SK-N-SH (cell line): ENCODE measurements at regions not wholly inside any gene's neighbourhood (a gene's known extent, or its start where the extent isn't known, plus 50 kb on each side); places are given as distances from the start of the nearest gene placed in this dataset.
A peak's percentile ranks its signal among the peaks of the same experiment; 100 is the strongest.

Source experiments
- CTCF ChIA-PET: fragments of 300-600, 350-600 bp; formaldehyde crosslinking; extraction: SDS; loops from one replicate; lab custom pipeline; 2021; lab: Yijun Ruan, JAX
- POLR2A ChIA-PET: fragments of 350-600 bp; sonication (Branson Sonifier 250); formaldehyde crosslinking; extraction: SDS; loops from one replicate; lab custom pipeline; 2020; ENCODE audit warnings: antibody characterized with exemption, inconsistent platforms; lab: Yijun Ruan, JAX
- DNase-seq: peaks from one replicate; pipeline ENCODE4 v3.0.0; 2012
- H2AFZ ChIP-seq: fragments of 200-600 bp; sonication (generic); 2 replicates; pipeline ENCODE4 v1.8.1; 2016; ENCODE audit warnings: antibody characterized with exemption, mild to moderate bottlenecking, low read depth
- H3F3A ChIP-seq: fragments of 200-600 bp; sonication (generic); replicated peaks from 2 replicates; pipeline ENCODE3; 2016; ENCODE audit warnings: antibody characterized with exemption, mild to moderate bottlenecking; ENCODE audit not compliant: insufficient read depth
- H3K27ac ChIP-seq, 2 experiments: fragments of 200-500 bp in 1 of 2; fragments of 200-600 bp in 1 of 2; sonication (Bioruptor generic) in 1 of 2; sonication (generic), shearing (Covaris generic) in 1 of 2; 2 replicates each; pipeline versions ENCODE4 v1.5.1 to v1.6.1; 2014 to 2016; ENCODE audit warnings: low read depth in 2 of 2, inconsistent platforms in 1 of 2, low read length in 1 of 2, mild to moderate bottlenecking in 1 of 2, mixed read lengths in 1 of 2
- H3K27me3 ChIP-seq: fragments of 200-600 bp; sonication (generic), shearing (Covaris generic); 2 replicates; pipeline ENCODE4 v1.6.1; 2016; ENCODE audit warnings: mixed run types; ENCODE audit not compliant: insufficient read depth
- H3K36me3 ChIP-seq, 2 experiments: fragments of 200-500 bp in 1 of 2; fragments of 200-600 bp in 1 of 2; sonication (Bioruptor generic) in 1 of 2; sonication (generic) in 1 of 2; replicated peaks in 1 of 2; 2 replicates each; pipeline versions ENCODE3 to v1.5.1; 2014 to 2016; ENCODE audit warnings: low read length in 1 of 2, mild to moderate bottlenecking in 1 of 2; ENCODE audit not compliant: insufficient read depth in 2 of 2, control insufficient read depth in 1 of 2
- H3K4me1 ChIP-seq, 2 experiments: fragments of 200-500 bp in 1 of 2; fragments of 200-600 bp in 1 of 2; sonication (Bioruptor generic) in 1 of 2; sonication (generic), shearing (Covaris generic) in 1 of 2; 2 replicates each; pipeline versions ENCODE4 v1.5.1 to v1.6.1; 2014 to 2016; ENCODE audit warnings: low read depth in 1 of 2, low read length in 1 of 2, mixed run types in 1 of 2; ENCODE audit not compliant: insufficient read depth in 2 of 2, control insufficient read depth in 1 of 2
- H3K4me2 ChIP-seq: fragments of 200-600 bp; sonication (generic), shearing (Covaris generic); 2 replicates; pipeline ENCODE4 v1.6.1; 2017; ENCODE audit warnings: mixed run types
- H3K4me3 ChIP-seq, 2 experiments: fragments of 200-500 bp in 1 of 2; fragments of 200-600 bp in 1 of 2; sonication (Bioruptor generic) in 1 of 2; sonication (generic), shearing (Covaris generic) in 1 of 2; 2 replicates each; pipeline versions ENCODE4 v1.5.1 to v1.8.1; 2014 to 2016; ENCODE audit warnings: low read depth in 2 of 2, inconsistent platforms in 1 of 2, low read length in 1 of 2, mild to moderate bottlenecking in 1 of 2, mixed read lengths in 1 of 2, moderate library complexity in 1 of 2
- H3K79me2 ChIP-seq: fragments of 200-600 bp; sonication (generic); 2 replicates; pipeline ENCODE4 v1.8.1; 2017; ENCODE audit warnings: mild to moderate bottlenecking; ENCODE audit not compliant: insufficient read depth
- H3K9ac ChIP-seq: fragments of 200-600 bp; sonication (generic); 2 replicates; pipeline ENCODE4 v1.6.1; 2017; ENCODE audit warnings: mixed run types
- H3K9me2 ChIP-seq: fragments of 200-600 bp; sonication (generic); 2 replicates; pipeline ENCODE4 v1.6.1; 2017; ENCODE audit warnings: mixed run types
- H3K9me3 ChIP-seq: fragments of 200-600 bp; sonication (generic); 2 replicates; pipeline ENCODE4 v1.6.1; 2017; ENCODE audit warnings: mixed run types, mild to moderate bottlenecking, moderate library complexity
- H4K20me1 ChIP-seq: fragments of 200-600 bp; sonication (generic); 2 replicates; pipeline ENCODE4 v1.6.1; 2017; ENCODE audit warnings: mild to moderate bottlenecking, mixed run types; ENCODE audit not compliant: insufficient read depth
- ELF1 ChIP-seq: IDR thresholded peaks from 2 replicates; pipeline ENCODE4 v1.4.0; 2012
- FOSL2 ChIP-seq: IDR thresholded peaks from 2 replicates; pipeline ENCODE4 v1.4.0; 2012; ENCODE audit warnings: low read depth, mild to moderate bottlenecking, moderate library complexity, borderline replicate concordance
- FOXM1 ChIP-seq: IDR thresholded peaks from 2 replicates; pipeline ENCODE4 v1.4.0; 2012; ENCODE audit warnings: low read depth, mild to moderate bottlenecking
- GATA2 ChIP-seq: sonication (generic); formaldehyde crosslinking; IDR thresholded peaks from 2 replicates; pipeline ENCODE4 v1.5.0; 2020; ENCODE audit warnings: mild to moderate bottlenecking, missing genetic modification reagents
- IRF3 ChIP-seq: fragments of 150-350 bp; IDR thresholded peaks from 2 replicates; pipeline ENCODE4 v1.6.1; 2016; ENCODE audit warnings: mild to moderate bottlenecking, low read depth, low read length
- MEF2A ChIP-seq: IDR thresholded peaks from 2 replicates; pipeline ENCODE4 v1.4.0; 2012; ENCODE audit warnings: low read depth, borderline replicate concordance
- NFIC ChIP-seq: IDR thresholded peaks from 2 replicates; pipeline ENCODE4 v1.4.0; 2012; ENCODE audit warnings: borderline replicate concordance
- NRF1 ChIP-seq: IDR thresholded peaks from 2 replicates; pipeline ENCODE4 v1.6.1; 2012; ENCODE audit warnings: low read depth, mild to moderate bottlenecking, low read length
- PBX3 ChIP-seq: IDR thresholded peaks from 2 replicates; pipeline ENCODE4; 2012
- POLR2AphosphoS5 ChIP-seq: IDR thresholded peaks from 2 replicates; pipeline ENCODE4 v1.6.1; 2012; ENCODE audit warnings: low read depth, low read length
- RAD21 ChIP-seq: IDR thresholded peaks from 2 replicates; pipeline ENCODE4 v1.6.1; 2012; ENCODE audit warnings: mild to moderate bottlenecking, low read length
- RCOR1 ChIP-seq: fragments of 150-350 bp; IDR thresholded peaks from 2 replicates; pipeline ENCODE4 v1.6.1; 2017; ENCODE audit warnings: antibody characterized with exemption, low read length
- RFX5 ChIP-seq: IDR thresholded peaks from 2 replicates; pipeline ENCODE4 v1.6.1; 2012; ENCODE audit warnings: mild to moderate bottlenecking, improper control_type of control experiment, low read length
- RXRA ChIP-seq: IDR thresholded peaks from 2 replicates; pipeline ENCODE4 v1.4.0; 2012; ENCODE audit warnings: low read depth, mild to moderate bottlenecking, borderline replicate concordance
- USF1 ChIP-seq: IDR thresholded peaks from 2 replicates; pipeline ENCODE4 v1.4.0; 2012; ENCODE audit warnings: low read depth, borderline replicate concordance
- YY1 ChIP-seq: IDR thresholded peaks from 2 replicates; pipeline ENCODE4 v1.4.0; 2012; ENCODE audit warnings: low read depth, mild to moderate bottlenecking
- WGBS: methylation state at CpG from one replicate; pipeline ENCODE4 v1.1.6; 2017; ENCODE audit warnings: low lambda C conversion rate; 5-methylcytosine and 5-hydroxymethylcytosine counted together

- TF ChIP-seq RAD21 (no peak), NFIC (no peak), GATA2 (CRISPR knock-in tag) (0 out of 2 replicates have a peak, but pooled peaks have one; percentile 18)
- Histone ChIP-seq H3K27ac (no peak overlapping the region), H3F3A (no peaks in the 10 kb centered on the region), H3K9me3 (no peaks in the 10 kb centered on the region; the same call in 1 of the 2 replicates), H3K27me3 (no peaks in the 10 kb centered on the region), H3K36me3 (no peaks in the 10 kb centered on the region), H3K4me3 (no peak overlapping the region), H3K4me2 (no peak overlapping the region), H3K79me2 (no peaks in the 10 kb centered on the region), H4K20me1 (no peaks in the 10 kb centered on the region), H2AFZ (no peak overlapping the region), H3K4me1 (no peaks in the 10 kb centered on the region), H3K9me2 (no peaks in the 10 kb centered on the region), H3K9ac (no peak overlapping the region)
- 7% methylated on average over 2 of the region's 2 CpGs for WGBS
- DNase-seq = no peak
- ChIA-PET POLR2A (no interaction called here), CTCF (no interaction called here)
These were observed 446.4 kb upstream of the SEMA6A start for GRCh38 chr5:117020999-117021398.

- Histone ChIP-seq H3K4me1 (no peaks in the 10 kb centered on the region), H3F3A (no peaks in the 10 kb centered on the region), H3K9ac (no peak overlapping the region), H3K79me2 (no peaks in the 10 kb centered on the region), H3K4me3 (no peak overlapping the region), H3K36me3 (no peaks in the 10 kb centered on the region), H2AFZ (no peak overlapping the region), H3K27ac (no peak overlapping the region), H3K4me2 (no peak overlapping the region), H3K9me3 (no peaks in the 10 kb centered on the region; the same call in 1 of the 2 replicates), H4K20me1 (no peaks in the 10 kb centered on the region), H3K27me3 (no peaks in the 10 kb centered on the region), H3K9me2 (no peaks in the 10 kb centered on the region)
- DNase-seq = no peak
- CTCF ChIA-PET = no interaction called here
- TF ChIP-seq USF1 (no peak), FOSL2 (no peak), MEF2A (no peak), RFX5 (no peak)
- WGBS = 40% methylated on average over 1 of the region's 5 CpGs
- POLR2A ChIA-PET = no interaction called here
These were observed 438.8 kb upstream of the SEMA6A start for GRCh38 chr5:117013280-117013877.

- H3F3A ChIP-seq = no peaks in the 10 kb centered on the region
- no peaks in the 10 kb centered on the region for H3K36me3 ChIP-seq
- TF ChIP-seq RXRA = no peak
- no peak for TF ChIP-seq FOXM1
- TF ChIP-seq POLR2AphosphoS5 = no peak
- no peak for TF ChIP-seq ELF1
- no peak for TF ChIP-seq NRF1
- no peak for TF ChIP-seq YY1
- no peak for TF ChIP-seq IRF3
- no peak for TF ChIP-seq RCOR1
- no peak for TF ChIP-seq PBX3
- H3K9ac ChIP-seq = no peak overlapping the region
- no peak overlapping the region for H3K4me2 ChIP-seq
- CTCF ChIA-PET = no interaction called here
- H3K27me3 ChIP-seq = no peaks in the 10 kb centered on the region
- H4K20me1 ChIP-seq = no peaks in the 10 kb centered on the region
- WGBS = 20% methylated on average over 2 of the region's 2 CpGs
- POLR2A ChIA-PET = no interaction called here
- no peaks in the 10 kb centered on the region for H3K9me2 ChIP-seq
- no peak overlapping the region for H3K4me3 ChIP-seq
- H3K27ac ChIP-seq = no peak overlapping the region
- no peak overlapping the region for H2AFZ ChIP-seq
- no peaks in the 10 kb centered on the region for H3K79me2 ChIP-seq
- H3K4me1 ChIP-seq = no peaks in the 10 kb centered on the region
- H3K9me3 ChIP-seq = no peaks in the 10 kb centered on the region
- DNase-seq = no peak
These were observed 436.0 kb upstream of the SEMA6A start for GRCh38 chr5:117010574-117010973.
